ENCODE measurements at regions not wholly inside any gene's neighbourhood (a gene's known extent, or its start where the extent isn't known, plus 50 kb on each side); places are given as distances from the start of the nearest gene placed in this dataset.
A peak's percentile ranks its signal among the peaks of the same experiment; 100 is the strongest.

DNA sequence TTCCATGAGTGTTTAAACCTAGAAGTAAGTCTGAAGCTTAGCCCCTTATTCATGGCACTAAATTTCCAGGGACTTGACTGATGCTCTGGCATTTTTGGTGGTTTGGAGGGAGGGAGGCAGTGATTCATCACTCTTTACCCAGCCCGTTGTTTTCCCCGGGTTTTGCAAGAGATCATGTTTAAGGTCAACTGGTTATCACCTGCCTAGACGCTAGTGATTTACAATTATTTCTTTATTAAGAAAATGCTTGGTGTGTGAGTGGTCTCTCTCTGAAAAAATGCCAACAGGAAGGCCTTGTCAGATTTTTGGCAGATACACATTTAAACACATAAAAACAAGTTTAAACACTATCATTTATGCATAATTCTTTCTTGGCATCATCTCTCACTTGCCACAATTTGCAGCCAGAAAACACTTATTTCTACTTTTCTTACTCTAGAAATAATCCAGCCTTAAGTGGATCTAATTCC lies 737.9 kb upstream of the ZNF608 start:
- H3K9me3 ChIP-seq (ENCODE audit: low read length) = no peaks in the 10 kb centered on the region
- no peaks in the 10 kb centered on the region for H3K4me1 ChIP-seq (ENCODE audit: insufficient read depth, low read length)
- no TSS peak for BruUV-seq (replicated peaks)
- H3K27me3 ChIP-seq (ENCODE audit: control insufficient read depth in 1 of 2, insufficient read depth in 2 of 2, low read length in 2 of 2) = no peaks in the 10 kb centered on the region
- no peak overlapping the region for H3K4me2 ChIP-seq (ENCODE audit: low read depth, low read length)
- no peak for FAIRE-seq
- in situ Hi-C loops (cut with HindIII; ENCODE audit: extremely low pct_ligation_motif_present, low pct_unique_long_range_greater_than_20kb) (no loop called here), intact Hi-C loops (cut with micrococcal nuclease; ENCODE audit: unreplicated experiment) (no loop called here)
- no peak overlapping the region for H2AFZ ChIP-seq (ENCODE audit: low read length)
- H3K79me2 ChIP-seq (ENCODE audit: insufficient read depth, low read length) = no peaks in the 10 kb centered on the region
- no peak for ATAC-seq
- no peaks in the 10 kb centered on the region for H4K20me1 ChIP-seq (ENCODE audit: insufficient read depth, low read length)
- POLR2A ChIA-PET = no interaction called here
- CTCF ChIA-PET (ENCODE audit: low intra/inter-chr PET ratio, low total read pairs) = no interaction called here
- H3K4me3 ChIP-seq (replicated peaks in 1 of 3; ENCODE audit: insufficient read depth in 1 of 3, low read depth in 2 of 3, low read length in 3 of 3) = no peak overlapping the region
- no peaks in the 10 kb centered on the region for H3K36me3 ChIP-seq (replicated peaks in 1 of 2; ENCODE audit: control insufficient read depth in 1 of 2, insufficient read depth in 2 of 2, low read length in 2 of 2)
- H3K9ac ChIP-seq (ENCODE audit: insufficient read depth, low read depth, low read length) = no peak overlapping the region
- DNase-seq (ENCODE audit: low spot score) = no peak
- 2% methylated on average over 3 of the region's 3 CpGs for WGBS (ENCODE audit: low lambda C conversion rate)
- H3K27ac ChIP-seq (ENCODE audit: extremely low read length, insufficient read depth, low read length) = no peak overlapping the region
- TF ChIP-seq FOSL2 (CRISPR knock-in tag; IDR thresholded peaks at IDR 0.05) (peak; percentile 27; the same call in 1 of the 2 replicates), ISX (CRISPR knock-in tag; conservative IDR thresholded peaks at IDR 0.05) (no peak)

DNA sequence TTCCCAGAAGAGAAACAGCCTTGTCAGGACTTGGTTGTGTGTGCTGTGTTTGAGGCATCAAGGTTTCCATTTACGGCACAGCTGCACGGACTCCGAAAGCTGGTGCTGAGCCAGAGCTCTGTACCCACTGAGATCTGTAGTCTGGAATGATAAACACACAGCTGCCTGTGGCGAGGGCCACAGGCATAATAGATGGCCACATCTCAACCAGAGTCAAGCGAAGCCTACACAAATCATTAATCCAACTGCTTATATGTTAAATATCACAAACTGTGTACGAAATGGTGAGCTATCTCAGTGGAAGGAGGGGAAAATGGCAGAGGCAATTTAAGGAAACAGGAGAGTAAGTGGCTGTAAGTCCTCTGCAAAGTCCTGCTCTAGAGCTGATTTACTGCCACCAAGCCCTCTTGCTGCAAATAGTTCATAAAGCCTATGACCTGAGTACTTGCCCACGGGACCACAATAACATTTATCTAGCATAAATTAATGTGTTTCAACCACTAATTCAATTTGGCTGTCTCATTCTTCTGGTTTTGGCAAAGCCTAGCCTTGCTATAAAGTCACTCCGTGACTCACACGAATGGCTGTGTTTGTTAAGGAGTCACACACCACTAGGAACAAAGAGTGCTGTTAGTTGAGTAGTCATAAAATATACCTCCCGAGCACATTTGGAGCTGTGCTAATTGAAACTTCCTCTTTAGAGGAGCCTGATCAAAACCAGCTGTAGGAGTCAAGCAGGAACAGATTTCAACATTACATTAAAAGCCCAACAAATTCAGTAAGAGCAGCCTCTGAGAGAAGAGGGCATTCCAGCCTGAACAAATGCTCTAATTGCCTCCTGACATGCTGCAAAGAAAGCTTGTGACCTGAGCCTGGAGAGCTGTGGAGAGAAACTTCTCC lies 738.6 kb upstream of the ZNF608 start:
- FAIRE-seq = no peak
- H3K4me3 ChIP-seq (replicated peaks in 1 of 3; ENCODE audit: insufficient read depth in 1 of 3, low read depth in 2 of 3, low read length in 3 of 3) = no peak overlapping the region
- no peaks in the 10 kb centered on the region for H3K4me1 ChIP-seq (ENCODE audit: insufficient read depth, low read length)
- no peaks in the 10 kb centered on the region for H3K79me2 ChIP-seq (ENCODE audit: insufficient read depth, low read length)
- no peaks in the 10 kb centered on the region for H3K9me3 ChIP-seq (ENCODE audit: low read length)
- ATAC-seq = no peak
- intact Hi-C loops (cut with micrococcal nuclease; ENCODE audit: unreplicated experiment) = no loop called here
- H4K20me1 ChIP-seq (ENCODE audit: insufficient read depth, low read length) = no peaks in the 10 kb centered on the region
- in situ Hi-C loops (cut with HindIII; ENCODE audit: extremely low pct_ligation_motif_present, low pct_unique_long_range_greater_than_20kb) = no loop called here
- H2AFZ ChIP-seq (ENCODE audit: low read length) = no peak overlapping the region
- no peak for DNase-seq (ENCODE audit: low spot score)
- TF ChIP-seq MEIS1 (CRISPR knock-in tag; IDR thresholded peaks at IDR 0.05; ENCODE audit: borderline replicate concordance) (no peak), ZNF333 (CRISPR knock-in tag; IDR thresholded peaks at IDR 0.05; ENCODE audit: borderline replicate concordance) (no peak), HNRNPK (IDR thresholded peaks at IDR 0.05; ENCODE audit: low read depth, low read length, poor library complexity, severe bottlenecking) (no peak), ZNF30 (CRISPR knock-in tag; IDR thresholded peaks at IDR 0.05) (no peak), KLF6 (CRISPR knock-in tag; IDR thresholded peaks at IDR 0.05) (no peak), FOXJ3 (CRISPR knock-in tag; IDR thresholded peaks at IDR 0.05; ENCODE audit: borderline replicate concordance) (no peak), CENPX (CRISPR knock-in tag; IDR thresholded peaks at IDR 0.05) (no peak), MTA1 (CRISPR knock-in tag; IDR thresholded peaks at IDR 0.05; ENCODE audit: borderline replicate concordance) (no peak), MED1 (CRISPR knock-in tag; IDR thresholded peaks at IDR 0.05) (no peak), YY1 (IDR thresholded peaks at IDR 0.05; ENCODE audit: insufficient read depth, insufficient replicate concordance, low read depth, low read length) (no peak), PAF1 (CRISPR knock-in tag; IDR thresholded peaks at IDR 0.05) (no peak), ZNF672 (CRISPR knock-in tag; IDR thresholded peaks at IDR 0.05) (no peak), HNRNPLL (IDR thresholded peaks at IDR 0.05; ENCODE audit: low read depth, low read length, poor library complexity, severe bottlenecking) (no peak), KAT2B (IDR thresholded peaks at IDR 0.05; ENCODE audit: borderline replicate concordance, low read depth, low read length) (no peak), HDAC2 (CRISPR knock-in tag; IDR thresholded peaks at IDR 0.05) (no peak), YEATS2 (CRISPR knock-in tag; IDR thresholded peaks at IDR 0.05; ENCODE audit: borderline replicate concordance) (no peak), GATAD1 (CRISPR knock-in tag; IDR thresholded peaks at IDR 0.05) (no peak)
- TF ChIP-seq, protein P1, sequence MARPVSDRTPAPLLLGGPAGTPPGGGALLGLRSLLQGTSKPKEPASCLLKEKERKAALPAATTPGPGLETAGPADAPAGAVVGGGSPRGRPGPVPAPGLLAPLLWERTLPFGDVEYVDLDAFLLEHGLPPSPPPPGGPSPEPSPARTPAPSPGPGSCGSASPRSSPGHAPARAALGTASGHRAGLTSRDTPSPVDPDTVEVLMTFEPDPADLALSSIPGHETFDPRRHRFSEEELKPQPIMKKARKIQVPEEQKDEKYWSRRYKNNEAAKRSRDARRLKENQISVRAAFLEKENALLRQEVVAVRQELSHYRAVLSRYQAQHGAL (CRISPR knock-in tag; IDR thresholded peaks at IDR 0.05; ENCODE audit: not compliant biosample characterization) = no peak
- no peaks in the 10 kb centered on the region for H3K36me3 ChIP-seq (replicated peaks in 1 of 2; ENCODE audit: control insufficient read depth in 1 of 2, insufficient read depth in 2 of 2, low read length in 2 of 2)
- H3K4me2 ChIP-seq (ENCODE audit: low read depth, low read length) = no peak overlapping the region
- BruUV-seq (replicated peaks) = no TSS peak
- POLR2A ChIA-PET = no interaction called here
- no peaks in the 10 kb centered on the region for H3K27me3 ChIP-seq (ENCODE audit: control insufficient read depth in 1 of 2, insufficient read depth in 2 of 2, low read length in 2 of 2)
- H3K9ac ChIP-seq (ENCODE audit: insufficient read depth, low read depth, low read length) = no peak overlapping the region
- CTCF ChIA-PET (ENCODE audit: low intra/inter-chr PET ratio, low total read pairs) = no interaction called here
- WGBS (ENCODE audit: low lambda C conversion rate) = 16% methylated on average over 10 of the region's 10 CpGs
- no peak overlapping the region for H3K27ac ChIP-seq (ENCODE audit: extremely low read length, insufficient read depth, low read length)

Measured in HepG2 (cell line).